ENCODE measurements at regions not wholly inside any gene's neighbourhood (a gene's known extent, or its start where the extent isn't known, plus 50 kb on each side); places are given as distances from the start of the nearest gene placed in this dataset.
A peak's percentile ranks its signal among the peaks of the same experiment; 100 is the strongest.

DNA sequence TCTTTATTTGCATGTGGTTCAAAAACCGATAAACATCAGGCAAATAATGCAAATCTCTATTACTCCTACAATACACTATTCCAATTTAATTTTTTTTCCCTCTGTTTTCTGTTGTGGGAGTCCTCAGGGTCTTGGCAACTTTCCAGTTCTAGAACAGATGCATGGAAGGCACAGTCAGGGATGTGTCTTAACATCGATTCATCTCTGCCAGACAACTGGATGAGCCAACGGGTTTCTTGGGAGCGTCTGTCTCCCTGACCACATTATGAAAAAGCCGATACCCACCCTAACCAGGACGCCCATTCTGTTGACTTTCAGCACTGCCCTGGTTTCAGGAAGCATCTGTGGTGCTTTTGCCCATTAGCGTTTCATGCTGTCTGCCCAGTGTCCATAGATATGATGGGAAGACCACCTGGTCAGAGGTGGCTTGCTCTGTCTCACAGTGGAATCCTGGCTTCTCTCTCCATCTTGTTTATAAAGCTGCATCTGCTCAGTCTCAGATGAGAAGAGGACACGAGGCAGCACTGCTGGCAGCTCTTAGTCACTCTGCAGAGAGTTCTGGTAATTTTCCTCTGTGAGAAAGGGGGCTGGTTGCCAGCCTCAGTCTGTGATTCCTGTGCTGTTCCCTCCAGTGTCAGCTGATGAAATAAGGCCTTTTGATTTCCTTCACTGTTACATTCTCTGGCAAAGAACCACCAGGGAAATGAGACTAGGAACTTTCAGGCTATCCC, 57.9 kb upstream of the KCNE4 start:
- H3K4me3 ChIP-seq (ENCODE audit: extremely low read depth, insufficient read depth, low read length, poor library complexity, severe bottlenecking), result no peak overlapping the region
- H3K27ac ChIP-seq (ENCODE audit: low read depth, low read length, severe bottlenecking), result peak overlapping the region; percentile 89

DNA sequence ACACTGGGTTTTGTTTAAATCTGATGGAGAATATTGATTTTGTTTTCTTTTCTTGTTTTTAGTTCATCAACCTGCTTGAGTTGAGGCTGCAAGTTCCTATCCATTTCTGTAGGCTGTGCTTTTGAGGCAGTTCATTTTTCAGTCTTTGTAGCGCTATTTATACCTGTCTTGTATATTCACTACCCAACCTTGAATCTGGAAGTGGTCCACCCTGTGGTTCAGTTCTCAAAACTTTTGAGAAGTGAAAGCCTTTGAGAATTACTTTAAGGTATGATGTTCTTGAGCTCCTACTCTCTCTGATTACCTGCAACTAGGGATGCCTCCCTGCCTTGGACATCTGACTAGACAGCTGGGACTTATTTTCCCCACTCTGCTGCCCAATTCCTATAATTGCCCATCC, 53.5 kb upstream of the KCNE4 start:
- H3K4me1 ChIP-seq (ENCODE audit: control insufficient read depth, insufficient read depth, low read length, poor library complexity, severe bottlenecking), result peaks cover 8% of the 10 kb centered on the region
- no peaks in the 10 kb centered on the region for H3K36me3 ChIP-seq (ENCODE audit: control insufficient read depth, insufficient read depth, low read length)
- H3K4me3 ChIP-seq (ENCODE audit: extremely low read depth, insufficient read depth, low read length, poor library complexity, severe bottlenecking), result no peak overlapping the region
- no CpG with 5 or more reads among the region's 1 CpG for WGBS, 2 experiments (ENCODE audit: insufficient coverage in 2 of 2)
- H3K27ac ChIP-seq (ENCODE audit: low read depth, low read length, severe bottlenecking), result no peak overlapping the region
- no peaks in the 10 kb centered on the region for H3K9me3 ChIP-seq (ENCODE audit: control insufficient read depth, low read length)

More for the DNA sequence above, 57.9 kb upstream of the KCNE4 start:
- H3K36me3 ChIP-seq (ENCODE audit: control insufficient read depth, insufficient read depth, low read length), result no peaks in the 10 kb centered on the region
- peaks cover 8% of the 10 kb centered on the region for H3K4me1 ChIP-seq (ENCODE audit: control insufficient read depth, insufficient read depth, low read length, poor library complexity, severe bottlenecking)
- H3K9me3 ChIP-seq (ENCODE audit: control insufficient read depth, low read length), result no peaks in the 10 kb centered on the region
- whole genome bisulfite sequencing, 2 experiments (ENCODE audit: insufficient coverage in 2 of 2), result 85 to 93% methylated on average over 6 to 7 of the region's 8 CpGs

DNA sequence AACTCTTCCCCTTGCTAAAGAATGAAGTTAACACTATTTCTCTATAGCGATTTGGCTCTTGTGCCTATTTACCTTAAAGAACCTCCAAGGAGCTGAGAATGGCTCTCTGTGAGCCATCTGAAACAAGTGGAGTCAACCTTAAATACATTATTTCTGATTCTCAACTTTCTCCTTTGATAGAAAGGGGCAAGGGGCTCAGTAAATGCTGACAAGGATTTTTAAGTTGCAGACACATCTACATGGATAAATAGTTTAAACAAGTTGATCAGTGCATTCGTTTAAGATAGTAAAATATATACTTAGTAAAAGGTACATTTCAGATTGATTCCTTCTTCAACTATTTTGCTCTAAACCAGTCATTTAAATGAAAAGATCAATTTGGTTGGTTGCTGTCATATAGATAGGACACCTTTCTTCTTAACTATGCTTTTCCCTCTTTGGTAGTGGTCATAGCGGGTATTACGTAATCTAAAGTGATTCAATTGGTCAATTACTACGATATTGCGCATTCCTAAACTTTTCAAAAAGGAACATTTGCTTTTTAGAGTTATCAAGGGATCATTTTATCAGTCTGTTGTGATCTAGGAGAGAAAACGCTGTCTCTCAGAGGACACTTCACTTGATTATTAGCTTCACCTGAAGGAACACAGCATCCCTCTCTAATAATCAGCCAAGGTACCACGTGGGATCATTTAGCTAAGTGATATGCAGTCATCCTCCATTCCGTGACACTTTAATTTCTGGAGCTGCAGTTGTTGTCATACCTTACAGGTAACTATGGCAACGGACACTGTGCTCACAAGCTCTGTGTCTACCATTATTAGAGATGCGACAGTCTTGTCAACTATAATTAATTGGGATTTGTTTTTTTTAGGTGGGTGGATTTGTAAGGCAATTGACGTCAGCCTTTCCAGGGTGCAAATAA, 50.9 kb upstream of the KCNE4 start:
- H3K4me3 ChIP-seq (ENCODE audit: extremely low read depth, insufficient read depth, low read length, poor library complexity, severe bottlenecking), result no peak overlapping the region
- H3K4me1 ChIP-seq (ENCODE audit: control insufficient read depth, insufficient read depth, low read length, poor library complexity, severe bottlenecking), result no peaks in the 10 kb centered on the region
- no peaks in the 10 kb centered on the region for H3K9me3 ChIP-seq (ENCODE audit: control insufficient read depth, low read length)
- no peaks in the 10 kb centered on the region for H3K36me3 ChIP-seq (ENCODE audit: control insufficient read depth, insufficient read depth, low read length)
- H3K27ac ChIP-seq (ENCODE audit: low read depth, low read length, severe bottlenecking), result no peak overlapping the region
- WGBS, 2 experiments (ENCODE audit: insufficient coverage in 2 of 2), result 86 to 94% methylated on average over 7 to 8 of the region's 12 CpGs

- Histone ChIP-seq H3K36me3 (ENCODE audit: control insufficient read depth, insufficient read depth, low read length) (no peaks in the 10 kb centered on the region), H3K9me3 (ENCODE audit: control insufficient read depth, low read length) (no peaks in the 10 kb centered on the region), H3K27ac (ENCODE audit: low read depth, low read length, severe bottlenecking) (no peak overlapping the region), H3K4me1 (ENCODE audit: control insufficient read depth, insufficient read depth, low read length, poor library complexity, severe bottlenecking) (no peaks in the 10 kb centered on the region), H3K4me3 (ENCODE audit: extremely low read depth, insufficient read depth, low read length, poor library complexity, severe bottlenecking) (no peak overlapping the region)
- WGBS, 2 experiments (ENCODE audit: insufficient coverage in 2 of 2), result 91 to 96% methylated on average over 2 to 3 of the region's 3 CpGs
These were observed 50.2 kb upstream of the KCNE4 start for GRCh38 chr2:223001797-223002175.
